HepG2 (cell line): ENCODE measurements at regions not wholly inside any gene's neighbourhood (a gene's known extent, or its start where the extent isn't known, plus 50 kb on each side); places are given as distances from the start of the nearest gene placed in this dataset.

Experiments used
- ATAC-seq: fragments of 200-7000 bp; cut with Tn5 transposase; 3 replicates; pipeline ENCODE4 v1.9.1; 2020; ENCODE audit warnings: mild to moderate bottlenecking, moderate library complexity
- BruUV-seq: library from RNA; stranded (reverse); fragments of 400-500 nt; replicated peaks from 2 replicates; lab custom pipeline; 2021; lab: Mats Ljungman, UMichigan
- CTCF ChIA-PET: fragments of 300-600 bp; formaldehyde crosslinking; extraction: SDS; loops from one replicate; lab custom pipeline; 2021; ENCODE audit warnings: low total read pairs, inconsistent platforms, low intra/inter-chr PET ratio; lab: Yijun Ruan, JAX
- POLR2A ChIA-PET: fragments of 350-600 bp; sonication (Branson Sonifier 250); formaldehyde crosslinking; loops from one replicate; lab custom pipeline; 2020; ENCODE audit warnings: antibody characterized with exemption, inconsistent platforms; lab: Yijun Ruan, JAX
- DNase-seq: peaks from one replicate; pipeline ENCODE4 v3.0.0-alpha.2; 2015; ENCODE audit warnings: low spot score
- FAIRE-seq: peaks from 3 replicates; lab custom pipeline; 2011; peaks lifted over from hg19 to GRCh38; lab: Jason Lieb, UNC
- H2AFZ ChIP-seq: one replicate; pipeline ENCODE4 v1.6.1; 2011; ENCODE audit warnings: low read length, inconsistent platforms
- H3K27ac ChIP-seq: fragments of 300-600 bp; 3 replicates; pipeline ENCODE4 v1.8.0; 2011; ENCODE audit warnings: mixed run types, mild to moderate bottlenecking, mixed read lengths, low read length, inconsistent platforms; ENCODE audit not compliant: insufficient read depth; ENCODE audit errors: extremely low read length
- H3K27me3 ChIP-seq, 2 experiments: fragments of 200-600 bp in 1 of 2; 2 replicates in 1 of 2; 3 replicates in 1 of 2; pipeline versions ENCODE4 v1.6.0 to v1.8.0; 2011; ENCODE audit warnings: low read length in 2 of 2, mild to moderate bottlenecking in 2 of 2, moderate library complexity in 2 of 2, inconsistent platforms in 1 of 2; ENCODE audit not compliant: insufficient read depth in 2 of 2, control insufficient read depth in 1 of 2
- H3K36me3 ChIP-seq, 2 experiments: fragments of 200-600 bp in 1 of 2; replicated peaks in 1 of 2; 2 replicates in 1 of 2; 3 replicates in 1 of 2; pipeline versions ENCODE4 v1.5.1 to v1.8.0; 2011; ENCODE audit warnings: low read length in 2 of 2, inconsistent platforms in 1 of 2; ENCODE audit not compliant: insufficient read depth in 2 of 2, control insufficient read depth in 1 of 2
- H3K4me1 ChIP-seq: 2 replicates; pipeline ENCODE4 v1.5.1; 2012; ENCODE audit warnings: low read length, inconsistent platforms; ENCODE audit not compliant: insufficient read depth
- H3K4me2 ChIP-seq: 2 replicates; pipeline ENCODE4 v1.6.0; 2011; ENCODE audit warnings: low read depth, low read length, inconsistent platforms
- H3K4me3 ChIP-seq, 3 experiments: fragments of 200-600 bp in 1 of 3; sonication (generic), shearing (Covaris generic) in 1 of 3; replicated peaks in 1 of 3; 2 replicates each; pipeline ENCODE4 v1.5.1; 2011 to 2016; ENCODE audit warnings: low read length in 3 of 3, inconsistent platforms in 2 of 3, low read depth in 2 of 3, mild to moderate bottlenecking in 2 of 3, control low read depth in 1 of 3, mixed read lengths in 1 of 3; ENCODE audit not compliant: insufficient read depth in 1 of 3
- H3K79me2 ChIP-seq: one replicate; pipeline ENCODE4 v1.6.1; 2011; ENCODE audit warnings: low read length, inconsistent platforms; ENCODE audit not compliant: insufficient read depth
- H3K9ac ChIP-seq: 2 replicates; pipeline ENCODE4 v1.6.0; 2011; ENCODE audit warnings: mild to moderate bottlenecking, low read depth, low read length, inconsistent platforms; ENCODE audit not compliant: insufficient read depth
- H3K9me3 ChIP-seq: 2 replicates; pipeline ENCODE4 v1.5.1; 2012; ENCODE audit warnings: mild to moderate bottlenecking, low read length
- H4K20me1 ChIP-seq: 2 replicates; pipeline ENCODE4 v1.6.0; 2011; ENCODE audit warnings: inconsistent platforms, mild to moderate bottlenecking, low read length, moderate library complexity; ENCODE audit not compliant: insufficient read depth
- EZH2 ChIP-seq: conservative IDR thresholded peaks from 2 replicates; pipeline ENCODE4 v1.6.1; 2012; ENCODE audit warnings: mild to moderate bottlenecking, low read depth, low read length, moderate library complexity
- GZF1 ChIP-seq: sonication (generic); formaldehyde crosslinking; IDR thresholded peaks from 2 replicates; pipeline ENCODE4 v1.5.1; 2020; ENCODE audit warnings: mild to moderate bottlenecking, missing genetic modification reagents
- ZNF17 ChIP-seq: sonication (generic); formaldehyde crosslinking; IDR thresholded peaks from 2 replicates; pipeline ENCODE4 v1.5.0; 2020; ENCODE audit warnings: mild to moderate bottlenecking, missing genetic modification reagents
- ZNF543 ChIP-seq: sonication (generic); formaldehyde crosslinking; IDR thresholded peaks from 2 replicates; pipeline ENCODE4 v1.4.0; 2020; ENCODE audit warnings: mild to moderate bottlenecking, missing genetic modification reagents
- ZNF644 ChIP-seq: IDR thresholded peaks from 2 replicates; pipeline ENCODE4 v1.6.1; 2016; ENCODE audit warnings: low read depth
- WGBS: methylation state at CpG from one replicate; pipeline ENCODE4 v1.1.6; 2017; ENCODE audit warnings: low lambda C conversion rate; 5-methylcytosine and 5-hydroxymethylcytosine counted together
- in situ Hi-C: cut with HindIII; loops from 2 replicates; pipeline ENCODE4 v1.10.0; 2017; ENCODE audit warnings: low pct_unique_long_range_greater_than_20kb; ENCODE audit not compliant: extremely low pct_ligation_motif_present
- intact Hi-C: fragments of 100-400 bp; cut with micrococcal nuclease; formaldehyde crosslinking; loops from one replicate; pipeline ENCODE4 v1.10.0; 2022; ENCODE audit not compliant: unreplicated experiment
- TF ChIP-seq, protein P1 (sequence below): sonication (generic); formaldehyde crosslinking; IDR thresholded peaks from 2 replicates; pipeline ENCODE4 v1.5.1; 2020; ENCODE audit warnings: missing genetic modification reagents, mild to moderate bottlenecking, borderline replicate concordance
- TF ChIP-seq, protein P2 (sequence below): sonication (generic); formaldehyde crosslinking; IDR thresholded peaks from 2 replicates; pipeline ENCODE4 v1.4.0; 2020; ENCODE audit warnings: missing genetic modification reagents
- TF ChIP-seq, protein P3 (sequence below): sonication (generic); formaldehyde crosslinking; IDR thresholded peaks from 2 replicates; pipeline ENCODE4 v1.8.0; 2022; ENCODE audit warnings: mild to moderate bottlenecking, missing genetic modification reagents, borderline replicate concordance

DNA sequence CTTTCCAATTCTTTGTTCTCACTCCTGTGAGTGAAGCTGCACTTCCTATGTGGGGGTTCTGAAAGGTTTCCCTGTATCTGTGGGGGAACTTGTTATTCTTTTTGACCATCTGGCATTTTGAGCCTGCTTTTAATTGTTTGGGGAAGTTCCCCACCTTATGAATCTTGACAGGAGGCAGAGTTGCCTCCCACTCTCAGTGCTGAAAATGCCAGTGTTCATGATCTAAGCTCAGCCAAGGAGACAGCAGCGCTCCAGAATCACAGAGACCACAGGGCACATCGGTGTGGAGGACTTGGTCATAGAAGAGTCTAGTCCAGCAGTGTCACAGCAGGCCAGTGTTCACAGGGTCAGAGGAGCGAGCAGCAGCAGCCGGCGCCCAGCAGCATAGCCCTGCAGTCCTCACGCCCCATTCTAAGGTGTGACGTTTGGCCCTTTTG, 63.8 kb upstream of the PRDX6 start:
- H3K27ac ChIP-seq, result no peak overlapping the region
- H3K4me3 ChIP-seq, result no peak overlapping the region
- no peaks in the 10 kb centered on the region for H3K79me2 ChIP-seq
- H3K9ac ChIP-seq, result no peak overlapping the region
- intact Hi-C loops (no loop called here), in situ Hi-C loops (loop anchor here (10.0 kb wide), 1 partner anchor 668 kb away; no protein-coding TSS in a partner anchor)
- H3K27me3 ChIP-seq, result no peaks in the 10 kb centered on the region
- ATAC-seq (no peak), DNase-seq (no peak), FAIRE-seq (no peak)
- H2AFZ ChIP-seq, result no peak overlapping the region
- no peaks in the 10 kb centered on the region for H3K4me1 ChIP-seq
- no TSS peak for BruUV-seq
- H3K9me3 ChIP-seq, result no peaks in the 10 kb centered on the region
- H3K36me3 ChIP-seq, result peaks cover 5 to 13% of the 10 kb centered on the region in 2 experiments; a peak in 4 of 5 replicates
- no peaks in the 10 kb centered on the region for H4K20me1 ChIP-seq
- ChIA-PET POLR2A (no interaction called here), CTCF (no interaction called here)
- WGBS, result 100% methylated on average over 2 of the region's 7 CpGs
- H3K4me2 ChIP-seq, result no peak overlapping the region
- TF ChIP-seq ZNF17 (CRISPR knock-in tag) (no peak), ZNF644 (CRISPR knock-in tag) (no peak), EZH2 (no peak), GZF1 (CRISPR knock-in tag) (no peak), ZNF543 (CRISPR knock-in tag) (no peak)
- TF ChIP-seq, protein P1, sequence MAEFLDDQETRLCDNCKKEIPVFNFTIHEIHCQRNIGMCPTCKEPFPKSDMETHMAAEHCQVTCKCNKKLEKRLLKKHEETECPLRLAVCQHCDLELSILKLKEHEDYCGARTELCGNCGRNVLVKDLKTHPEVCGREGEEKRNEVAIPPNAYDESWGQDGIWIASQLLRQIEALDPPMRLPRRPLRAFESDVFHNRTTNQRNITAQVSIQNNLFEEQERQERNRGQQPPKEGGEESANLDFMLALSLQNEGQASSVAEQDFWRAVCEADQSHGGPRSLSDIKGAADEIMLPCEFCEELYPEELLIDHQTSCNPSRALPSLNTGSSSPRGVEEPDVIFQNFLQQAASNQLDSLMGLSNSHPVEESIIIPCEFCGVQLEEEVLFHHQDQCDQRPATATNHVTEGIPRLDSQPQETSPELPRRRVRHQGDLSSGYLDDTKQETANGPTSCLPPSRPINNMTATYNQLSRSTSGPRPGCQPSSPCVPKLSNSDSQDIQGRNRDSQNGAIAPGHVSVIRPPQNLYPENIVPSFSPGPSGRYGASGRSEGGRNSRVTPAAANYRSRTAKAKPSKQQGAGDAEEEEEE (CRISPR knock-in tag), result no peak
- TF ChIP-seq, protein P2, sequence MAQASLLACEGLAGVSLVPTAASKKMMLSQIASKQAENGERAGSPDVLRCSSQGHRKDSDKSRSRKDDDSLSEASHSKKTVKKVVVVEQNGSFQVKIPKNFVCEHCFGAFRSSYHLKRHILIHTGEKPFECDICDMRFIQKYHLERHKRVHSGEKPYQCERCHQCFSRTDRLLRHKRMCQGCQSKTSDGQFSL (CRISPR knock-in tag), result no peak
- TF ChIP-seq, protein P3, sequence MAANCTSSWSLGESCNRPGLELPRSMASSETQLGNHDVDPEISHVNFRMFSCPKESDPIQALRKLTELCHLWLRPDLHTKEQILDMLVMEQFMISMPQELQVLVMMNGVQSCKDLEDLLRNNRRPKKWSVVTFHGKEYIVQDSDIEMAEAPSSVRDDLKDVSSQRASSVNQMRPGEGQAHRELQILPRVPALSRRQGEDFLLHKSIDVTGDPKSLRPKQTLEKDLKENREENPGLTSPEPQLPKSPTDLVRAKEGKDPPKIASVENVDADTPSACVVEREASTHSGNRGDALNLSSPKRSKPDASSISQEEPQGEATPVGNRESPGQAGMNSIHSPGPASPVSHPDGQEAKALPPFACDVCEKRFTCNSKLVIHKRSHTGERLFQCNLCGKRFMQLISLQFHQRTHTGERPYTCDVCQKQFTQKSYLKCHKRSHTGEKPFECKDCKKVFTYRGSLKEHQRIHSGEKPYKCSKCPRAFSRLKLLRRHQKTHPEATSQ, result no peak
